GM23248 (cell line): ENCODE measurements at regions not wholly inside any gene's neighbourhood (a gene's known extent, or its start where the extent isn't known, plus 50 kb on each side); places are given as distances from the start of the nearest gene placed in this dataset.
A peak's percentile ranks its signal among the peaks of the same experiment; 100 is the strongest.

Experiments used
- DNase-seq: peaks from one replicate; pipeline ENCODE4 v3.0.0-alpha.2; 2015
- H2AFZ ChIP-seq: fragments of 200-600 bp; sonication (generic); 2 replicates; pipeline ENCODE4 v1.6.1; 2016; ENCODE audit warnings: antibody characterized with exemption
- H3F3A ChIP-seq: fragments of 200-600 bp; sonication (generic); 2 replicates; pipeline ENCODE4 v1.6.1; 2016; ENCODE audit warnings: mild to moderate bottlenecking, antibody characterized with exemption, mixed run types; ENCODE audit not compliant: insufficient read depth
- H3K27ac ChIP-seq: fragments of 200-600 bp; sonication (generic); 2 replicates; pipeline ENCODE4 v1.5.1; 2016; ENCODE audit warnings: mild to moderate bottlenecking
- H3K27me3 ChIP-seq: fragments of 200-600 bp; sonication (generic); replicated peaks from 2 replicates; pipeline ENCODE4 v1.6.1; 2016; ENCODE audit warnings: mild to moderate bottlenecking; ENCODE audit not compliant: insufficient read depth
- H3K36me3 ChIP-seq: fragments of 200-600 bp; sonication (generic); 2 replicates; pipeline ENCODE4 v1.6.1; 2016; ENCODE audit warnings: low read depth, mild to moderate bottlenecking
- H3K4me1 ChIP-seq: fragments of 200-600 bp; sonication (generic); 2 replicates; pipeline ENCODE4 v1.6.1; 2016; ENCODE audit warnings: mild to moderate bottlenecking; ENCODE audit not compliant: insufficient read depth
- H3K4me2 ChIP-seq: fragments of 200-600 bp; sonication (generic); one replicate; pipeline ENCODE4 v1.6.1; 2016; ENCODE audit warnings: mild to moderate bottlenecking; ENCODE audit not compliant: unreplicated experiment
- H3K4me3 ChIP-seq: fragments of 200-600 bp; sonication (generic); 2 replicates; pipeline ENCODE4 v1.5.1; 2016; ENCODE audit warnings: mild to moderate bottlenecking
- H3K79me2 ChIP-seq: fragments of 200-600 bp; sonication (generic); 2 replicates; pipeline ENCODE4 v1.6.1; 2016; ENCODE audit warnings: mild to moderate bottlenecking; ENCODE audit not compliant: insufficient read depth
- H3K9ac ChIP-seq: fragments of 200-600 bp; sonication (generic); 2 replicates; pipeline ENCODE4 v1.6.1; 2016; ENCODE audit warnings: mild to moderate bottlenecking
- H3K9me2 ChIP-seq: fragments of 200-600 bp; sonication (generic); 2 replicates; pipeline ENCODE4 v1.6.1; 2016; ENCODE audit warnings: mixed run types, mild to moderate bottlenecking, moderate library complexity; ENCODE audit not compliant: insufficient read depth
- H3K9me3 ChIP-seq: fragments of 200-600 bp; sonication (generic); one replicate; pipeline ENCODE4 v1.6.1; 2017; ENCODE audit warnings: low read depth
- H4K20me1 ChIP-seq: fragments of 200-600 bp; sonication (generic); 2 replicates; pipeline ENCODE4 v1.6.0; 2016; ENCODE audit not compliant: insufficient read depth
- EZH2 ChIP-seq: fragments of 200-600 bp; sonication (generic); IDR thresholded peaks from 2 replicates; pipeline ENCODE4 v1.6.1; 2018; ENCODE audit warnings: antibody characterized with exemption, mild to moderate bottlenecking; ENCODE audit not compliant: insufficient read depth, poor library complexity, severe bottlenecking
- EZH2phosphoT487 ChIP-seq: fragments of 200-600 bp; sonication (generic); IDR thresholded peaks from 2 replicates; pipeline ENCODE4 v1.6.1; 2018; ENCODE audit warnings: antibody characterized with exemption, moderate library complexity, mild to moderate bottlenecking, low read depth; ENCODE audit not compliant: insufficient read depth
- WGBS, 2 experiments: methylation state at CpG; one replicate each; pipeline ENCODE4 v1.1.6; 2015 to 2017; ENCODE audit warnings: low lambda C conversion rate in 2 of 2, low coverage in 1 of 2; ENCODE audit errors: missing lambda C conversion rate in 2 of 2; 5-methylcytosine and 5-hydroxymethylcytosine counted together
- in situ Hi-C: fragments of 300-500 bp; cut with MboI; formaldehyde crosslinking; loops from 2 replicates; pipeline ENCODE4 v1.15.0; 2020

DNA sequence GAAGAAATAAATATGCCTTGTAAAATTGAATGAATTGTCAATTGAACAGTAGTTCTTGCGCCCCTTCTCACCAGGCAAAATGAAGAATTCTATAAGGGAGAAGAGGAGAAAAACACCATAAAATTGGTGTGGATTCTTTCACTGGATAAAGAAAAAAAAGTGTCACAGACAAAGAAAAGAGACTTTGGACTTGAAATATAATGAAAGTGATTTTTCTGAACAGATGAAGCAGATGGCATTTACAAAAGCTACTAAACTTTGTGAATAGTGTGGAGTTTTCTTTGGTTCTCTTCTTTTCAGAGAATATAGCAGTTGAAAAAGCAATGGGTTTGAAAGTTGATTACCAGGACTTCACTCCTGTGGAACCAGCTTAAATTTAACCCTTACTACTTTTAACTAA lies 945.7 kb downstream of the DSC3 start:
- in situ Hi-C loops = no loop called here
- DNase-seq = no peak

DNA sequence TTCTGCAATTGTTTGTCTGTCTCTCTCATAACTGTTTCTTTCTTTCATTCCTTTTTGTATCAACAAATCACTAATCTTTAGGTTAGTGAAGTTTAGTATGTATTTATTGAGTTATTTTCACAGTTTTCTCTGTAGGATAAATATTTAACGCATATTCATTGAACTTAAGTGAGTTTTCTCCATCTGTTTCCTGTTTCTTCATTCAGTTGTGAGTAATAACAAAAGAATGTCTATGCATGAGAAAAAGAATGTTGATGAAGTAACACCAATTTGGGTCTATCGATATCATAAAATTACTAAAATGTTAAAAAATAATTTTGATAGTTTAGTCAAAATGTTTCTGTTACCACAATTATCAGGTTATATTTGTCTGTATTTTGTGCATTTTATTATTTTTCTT lies 948.0 kb downstream of the DSC3 start:
- H3K36me3 ChIP-seq = no peaks in the 10 kb centered on the region
- TF ChIP-seq EZH2phosphoT487 (no peak), EZH2 (no peak)
- H3K9me2 ChIP-seq = no peaks in the 10 kb centered on the region
- no peaks in the 10 kb centered on the region for H3F3A ChIP-seq
- H3K9me3 ChIP-seq = no peaks in the 10 kb centered on the region
- peak; percentile 65 for DNase-seq
- no peaks in the 10 kb centered on the region for H4K20me1 ChIP-seq
- no peaks in the 10 kb centered on the region for H3K27me3 ChIP-seq
- H3K4me2 ChIP-seq = peak overlapping the region; percentile 56
- WGBS, 2 experiments = 3 to 4% methylated on average over 2 of the region's 2 CpGs
- no peak overlapping the region for H3K27ac ChIP-seq
- H3K4me3 ChIP-seq = peak overlapping the region; percentile 18; the same call in 1 of the 2 replicates
- no peaks in the 10 kb centered on the region for H3K79me2 ChIP-seq
- H2AFZ ChIP-seq = no peak overlapping the region
- H3K4me1 ChIP-seq = peaks cover 18% of the 10 kb centered on the region
- H3K9ac ChIP-seq = no peak overlapping the region
- in situ Hi-C loops = no loop called here

More for the DNA sequence above, 945.7 kb downstream of the DSC3 start:
- no peaks in the 10 kb centered on the region for H3K9me2 ChIP-seq
- H3K4me2 ChIP-seq = no peak overlapping the region
- no peaks in the 10 kb centered on the region for H3K9me3 ChIP-seq
- no peaks in the 10 kb centered on the region for H3K27me3 ChIP-seq
- no peak overlapping the region for H3K27ac ChIP-seq
- no peaks in the 10 kb centered on the region for H3K79me2 ChIP-seq
- TF ChIP-seq EZH2phosphoT487 (no peak), EZH2 (no peak)
- 76% methylated on average over 1 of the region's 1 CpG for WGBS, 2 experiments
- H3K36me3 ChIP-seq = no peaks in the 10 kb centered on the region
- no peaks in the 10 kb centered on the region for H4K20me1 ChIP-seq
- H3K4me1 ChIP-seq = peaks cover 18% of the 10 kb centered on the region
- H3K9ac ChIP-seq = no peak overlapping the region
- H3F3A ChIP-seq = no peaks in the 10 kb centered on the region
- 0 out of 2 replicates have a peak overlapping the region, but pooled peaks have one; percentile 7 for H2AFZ ChIP-seq
- H3K4me3 ChIP-seq = no peak overlapping the region

DNA sequence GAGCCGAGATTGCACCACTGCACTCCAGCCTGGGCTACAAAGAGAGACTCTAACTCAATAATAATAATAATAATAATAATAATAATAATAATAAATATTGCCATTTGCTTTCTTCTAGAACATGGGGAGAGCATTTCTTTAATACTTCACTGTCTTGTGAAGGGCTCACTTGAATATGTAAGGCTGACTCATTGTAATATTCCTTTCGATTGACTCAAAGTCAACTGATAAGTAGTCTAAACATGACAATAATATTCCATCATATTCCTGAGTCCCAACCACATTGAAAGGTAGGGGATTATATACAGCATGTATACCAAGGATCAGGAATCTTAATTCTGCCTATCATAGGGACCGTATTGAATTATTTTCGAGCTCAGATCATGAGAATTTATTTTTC lies 949.2 kb downstream of the DSC3 start:
- Histone ChIP-seq H3K4me3 (no peak overlapping the region), H2AFZ (no peak overlapping the region), H3K27me3 (no peaks in the 10 kb centered on the region), H3K4me1 (peaks cover 25% of the 10 kb centered on the region), H3K9me3 (no peaks in the 10 kb centered on the region), H3F3A (no peaks in the 10 kb centered on the region), H3K36me3 (no peaks in the 10 kb centered on the region), H3K9me2 (no peaks in the 10 kb centered on the region), H3K9ac (no peak overlapping the region), H3K79me2 (no peaks in the 10 kb centered on the region), H3K27ac (no peak overlapping the region), H3K4me2 (no peak overlapping the region), H4K20me1 (no peaks in the 10 kb centered on the region)
- TF ChIP-seq EZH2phosphoT487 = no peak
- no peak for TF ChIP-seq EZH2
- 63 to 65% methylated on average over 4 of the region's 4 CpGs for WGBS, 2 experiments
- in situ Hi-C loops = no loop called here
- peak; percentile 14 for DNase-seq

DNA sequence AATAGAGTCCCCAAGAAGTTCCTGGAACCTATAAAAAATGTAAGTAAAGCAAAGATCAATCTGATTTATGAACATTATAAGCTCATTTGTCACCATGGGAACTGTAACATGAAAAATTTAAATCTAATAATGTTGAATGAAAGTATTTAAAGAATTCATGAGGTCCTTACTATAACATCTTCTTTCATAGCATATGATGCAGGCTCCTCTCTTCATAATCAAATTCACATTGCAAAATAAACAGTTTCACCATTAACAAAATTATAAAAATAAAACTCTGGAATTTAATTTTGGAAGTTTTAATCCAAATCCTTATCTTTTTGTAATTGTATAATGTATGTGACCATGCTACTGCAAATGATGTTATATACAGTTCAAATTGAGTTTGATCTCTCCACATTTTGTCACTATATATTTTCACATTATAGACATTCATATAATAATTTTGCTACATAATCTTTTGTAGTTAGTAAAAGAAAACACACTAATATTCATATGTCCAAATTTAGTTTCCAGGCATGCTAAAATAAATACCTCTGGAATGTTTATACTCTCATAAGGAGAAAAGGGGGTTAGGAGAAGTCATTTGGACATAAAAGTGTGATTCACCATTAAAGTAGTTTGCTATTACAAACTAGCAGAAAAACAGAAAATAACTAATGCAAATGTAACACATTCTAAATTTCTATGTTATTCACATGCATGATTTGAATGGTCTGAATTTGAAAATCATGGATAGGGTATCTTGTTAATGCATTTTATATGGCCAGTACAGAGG lies 954.1 kb downstream of the DSC3 start:
- Histone ChIP-seq H3K4me3 (no peak overlapping the region), H3K4me1 (peaks cover 13% of the 10 kb centered on the region), H3K9me2 (no peaks in the 10 kb centered on the region), H3K27ac (no peak overlapping the region), H3K27me3 (no peaks in the 10 kb centered on the region), H3K36me3 (no peaks in the 10 kb centered on the region), H2AFZ (peak overlapping the region; percentile 2; the same call in 1 of the 2 replicates), H3K79me2 (no peaks in the 10 kb centered on the region), H3K9me3 (no peaks in the 10 kb centered on the region), H3F3A (no peaks in the 10 kb centered on the region), H4K20me1 (no peaks in the 10 kb centered on the region), H3K4me2 (peak overlapping the region; percentile 32), H3K9ac (no peak overlapping the region)
- in situ Hi-C loops = no loop called here
- peak; percentile 41 for DNase-seq
- TF ChIP-seq EZH2 (no peak), EZH2phosphoT487 (no peak)
